ENCODE measurements at regions not wholly inside any gene's neighbourhood (a gene's known extent, or its start where the extent isn't known, plus 50 kb on each side); places are given as distances from the start of the nearest gene placed in this dataset.

- TF ChIP-seq CTCF (IDR thresholded peaks at IDR 0.05 in 2 of 3, conservative IDR thresholded peaks at IDR 0.05 in 1 of 3; ENCODE audit: borderline replicate concordance in 1 of 3, insufficient read depth in 1 of 3, low read depth in 2 of 3, low read length in 2 of 3) (no peak), POLR2AphosphoS5 (IDR thresholded peaks at IDR 0.05; ENCODE audit: low read depth, low read length) (no peak), EZH2phosphoT487 (IDR thresholded peaks at IDR 0.05; ENCODE audit: borderline replicate concordance) (no peak), REST (IDR thresholded peaks at IDR 0.05; ENCODE audit: low read depth) (no peak), TCF7L2 (IDR thresholded peaks at IDR 0.05; ENCODE audit: borderline replicate concordance, extremely low read depth, insufficient read depth, insufficient read length) (no peak), POLR2A (IDR thresholded peaks at IDR 0.05; ENCODE audit: borderline replicate concordance, extremely low read depth, insufficient read depth, insufficient read length) (no peak), ATF3 (IDR thresholded peaks at IDR 0.05) (no peak), YY1 (IDR thresholded peaks at IDR 0.05; ENCODE audit: extremely low read depth, insufficient replicate concordance, low read depth, low read length) (no peak), EGR1 (IDR thresholded peaks at IDR 0.05; ENCODE audit: low read depth) (no peak), SP1 (IDR thresholded peaks at IDR 0.05; ENCODE audit: low read depth) (no peak), MAX (IDR thresholded peaks at IDR 0.05) (no peak), FOSL1 (IDR thresholded peaks at IDR 0.05; ENCODE audit: low read depth) (no peak), JUND (IDR thresholded peaks at IDR 0.05) (no peak)
Measured at GRCh38 chr4:171430495-171430894, 382.7 kb upstream of the GALNTL6 start.
